ENCODE measurements at regions not wholly inside any gene's neighbourhood (a gene's known extent, or its start where the extent isn't known, plus 50 kb on each side); places are given as distances from the start of the nearest gene placed in this dataset.

DNA sequence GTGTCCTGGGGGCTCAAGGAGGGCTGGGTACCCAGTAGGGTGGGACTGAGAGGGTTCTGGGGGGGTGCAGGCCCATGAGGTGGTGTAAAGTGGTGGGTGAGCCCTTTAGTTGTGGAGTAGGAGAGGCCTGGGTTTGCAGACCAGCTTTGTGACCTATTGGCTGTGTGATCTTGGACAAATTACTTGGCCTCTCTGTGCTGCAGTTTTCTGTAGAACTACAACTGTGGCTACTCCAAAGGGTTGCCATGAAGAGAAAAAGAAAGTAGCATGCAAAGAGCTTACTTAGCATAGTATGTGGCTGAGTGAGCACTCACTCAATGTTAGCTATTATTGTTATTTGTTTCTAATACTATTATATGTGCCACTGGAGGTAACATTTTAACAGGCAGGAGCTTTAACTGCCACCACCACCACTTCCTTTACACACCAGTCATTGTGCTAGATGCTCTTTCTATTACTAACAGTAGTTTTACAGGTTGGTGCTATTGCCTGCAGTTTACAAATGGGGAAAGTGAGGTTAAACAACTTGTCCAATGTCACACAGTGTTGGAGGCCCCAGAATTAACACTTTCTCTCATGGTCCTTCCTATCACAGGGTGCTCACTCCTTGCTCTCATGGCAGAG is 286.8 kb downstream of the DHX35 start:
- Histone ChIP-seq H3K36me3 (ENCODE audit: control insufficient read depth, insufficient read depth, low read length) (no peaks in the 10 kb centered on the region), H3K4me3 (ENCODE audit: low read depth, low read length) (no peak overlapping the region), H3K27ac (ENCODE audit: insufficient read depth, low read length, poor library complexity, severe bottlenecking) (no peak overlapping the region), H3K27me3 (ENCODE audit: control insufficient read depth, insufficient read depth, low read length) (no peaks in the 10 kb centered on the region), H3K9me3 (ENCODE audit: control insufficient read depth in 2 of 2, low read length in 2 of 2) (no peaks in the 10 kb centered on the region), H3K4me1 (ENCODE audit: control insufficient read depth, insufficient read depth, low read length, poor library complexity, severe bottlenecking) (no peaks in the 10 kb centered on the region)
- DNase-seq (no peak), ATAC-seq (ENCODE audit: low read depth in 2 of 2) (no peak)
- Mint-ChIP-seq H3K27ac (no peak overlapping the region), H3K27me3 (no peaks in the 10 kb centered on the region), H3K4me1 (peaks cover 5 to 11% (median 8%) of the 10 kb centered on the region in 4 donors), H3K4me3 (no peak overlapping the region), H3K36me3 (no peaks in the 10 kb centered on the region), H3K9me3 (peaks cover 0 to 6% (median 0%) of the 10 kb centered on the region in 7 donors)

DNA sequence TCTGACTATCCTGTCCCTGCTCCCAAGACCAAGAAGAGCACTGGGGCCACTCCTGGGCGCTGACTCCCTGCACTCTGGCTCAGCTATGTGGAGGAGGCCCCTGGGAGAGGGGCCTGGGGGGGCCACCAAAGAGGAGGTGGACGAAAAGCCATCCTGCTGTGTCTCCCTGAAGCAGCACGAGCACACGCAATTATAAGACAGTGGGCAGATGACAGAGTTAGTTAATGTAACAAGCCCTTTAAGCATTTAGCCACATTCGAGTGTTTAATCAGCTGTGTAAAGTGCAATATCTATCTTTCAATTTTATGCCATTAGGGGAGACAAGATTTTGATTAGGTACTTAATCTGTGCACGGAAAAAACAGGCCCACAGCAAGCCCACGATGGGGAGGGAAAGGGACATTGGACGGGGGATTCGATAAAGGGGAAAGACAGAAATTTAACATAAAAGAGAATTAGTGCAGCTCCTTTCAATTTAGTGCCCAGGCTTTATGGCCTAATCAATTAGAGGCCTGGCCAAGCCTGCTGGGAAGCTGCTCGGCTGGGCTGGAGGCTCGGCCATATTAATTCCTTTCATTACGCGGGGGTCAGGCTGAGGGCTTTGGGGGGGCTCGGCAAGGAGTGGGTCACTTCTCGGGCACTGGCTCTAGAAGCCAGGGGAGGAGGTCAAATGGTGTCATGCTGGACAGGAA is 286.2 kb downstream of the DHX35 start:
- no peak overlapping the region for H3K4me3 ChIP-seq (ENCODE audit: low read depth, low read length)
- no peaks in the 10 kb centered on the region for H3K27me3 ChIP-seq (ENCODE audit: control insufficient read depth, insufficient read depth, low read length)
- H3K36me3 Mint-ChIP-seq, result no peaks in the 10 kb centered on the region
- no peak for DNase-seq
- no peak for ATAC-seq (ENCODE audit: low read depth in 2 of 2)
- no peaks in the 10 kb centered on the region for H3K9me3 ChIP-seq (ENCODE audit: control insufficient read depth in 2 of 2, low read length in 2 of 2)
- H3K9me3 Mint-ChIP-seq, result peaks cover 0 to 6% (median under 1%) of the 10 kb centered on the region in 7 donors
- H3K27me3 Mint-ChIP-seq, result no peaks in the 10 kb centered on the region
- H3K4me1 Mint-ChIP-seq, result peaks cover 5 to 11% (median 8%) of the 10 kb centered on the region in 4 donors
- H3K36me3 ChIP-seq (ENCODE audit: control insufficient read depth, insufficient read depth, low read length), result no peaks in the 10 kb centered on the region
- H3K4me3 Mint-ChIP-seq, result no peak overlapping the region
- H3K27ac ChIP-seq (ENCODE audit: insufficient read depth, low read length, poor library complexity, severe bottlenecking), result no peak overlapping the region
- H3K4me1 ChIP-seq (ENCODE audit: control insufficient read depth, insufficient read depth, low read length, poor library complexity, severe bottlenecking), result no peaks in the 10 kb centered on the region
- no peak overlapping the region for H3K27ac Mint-ChIP-seq

DNA sequence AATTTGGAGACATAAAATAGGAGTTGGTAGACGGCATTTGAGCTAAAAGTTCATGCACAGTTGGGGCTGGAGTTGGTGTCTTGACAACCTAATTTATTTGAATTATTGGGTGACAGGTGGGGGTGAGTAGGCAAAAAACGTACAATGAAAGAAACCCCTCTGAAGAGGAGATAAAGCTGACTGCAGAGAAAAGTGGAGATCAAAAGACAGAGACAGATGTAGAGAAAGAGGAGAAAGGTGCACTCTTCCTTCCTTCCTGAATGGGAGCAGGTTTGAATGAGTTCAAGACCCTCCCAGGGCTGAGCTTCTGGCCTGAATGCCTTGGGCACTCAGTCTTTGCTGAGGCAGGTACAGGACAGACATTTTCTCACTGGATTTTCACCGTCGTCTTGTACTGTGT is 284.3 kb downstream of the DHX35 start:
- H3K36me3 ChIP-seq (ENCODE audit: control insufficient read depth, insufficient read depth, low read length), result no peaks in the 10 kb centered on the region
- no peaks in the 10 kb centered on the region for H3K27me3 Mint-ChIP-seq
- peaks cover 5 to 11% (median 8%) of the 10 kb centered on the region in 4 donors for H3K4me1 Mint-ChIP-seq
- H3K4me1 ChIP-seq (ENCODE audit: control insufficient read depth, insufficient read depth, low read length, poor library complexity, severe bottlenecking), result no peaks in the 10 kb centered on the region
- ATAC-seq (ENCODE audit: low read depth in 2 of 2) (no peak), DNase-seq (no peak)
- no peak overlapping the region for H3K27ac Mint-ChIP-seq
- H3K9me3 Mint-ChIP-seq, result peaks cover 0 to 6% (median 3%) of the 10 kb centered on the region in 7 donors
- no peak overlapping the region for H3K27ac ChIP-seq (ENCODE audit: insufficient read depth, low read length, poor library complexity, severe bottlenecking)
- no peaks in the 10 kb centered on the region for H3K36me3 Mint-ChIP-seq
- H3K4me3 Mint-ChIP-seq, result no peak overlapping the region
- H3K4me3 ChIP-seq (ENCODE audit: low read depth, low read length), result no peak overlapping the region
- peaks cover 0 to 8% of the 10 kb centered on the region in 2 experiments for H3K9me3 ChIP-seq (ENCODE audit: control insufficient read depth in 2 of 2, low read length in 2 of 2)
- H3K27me3 ChIP-seq (ENCODE audit: control insufficient read depth, insufficient read depth, low read length), result no peaks in the 10 kb centered on the region

DNA sequence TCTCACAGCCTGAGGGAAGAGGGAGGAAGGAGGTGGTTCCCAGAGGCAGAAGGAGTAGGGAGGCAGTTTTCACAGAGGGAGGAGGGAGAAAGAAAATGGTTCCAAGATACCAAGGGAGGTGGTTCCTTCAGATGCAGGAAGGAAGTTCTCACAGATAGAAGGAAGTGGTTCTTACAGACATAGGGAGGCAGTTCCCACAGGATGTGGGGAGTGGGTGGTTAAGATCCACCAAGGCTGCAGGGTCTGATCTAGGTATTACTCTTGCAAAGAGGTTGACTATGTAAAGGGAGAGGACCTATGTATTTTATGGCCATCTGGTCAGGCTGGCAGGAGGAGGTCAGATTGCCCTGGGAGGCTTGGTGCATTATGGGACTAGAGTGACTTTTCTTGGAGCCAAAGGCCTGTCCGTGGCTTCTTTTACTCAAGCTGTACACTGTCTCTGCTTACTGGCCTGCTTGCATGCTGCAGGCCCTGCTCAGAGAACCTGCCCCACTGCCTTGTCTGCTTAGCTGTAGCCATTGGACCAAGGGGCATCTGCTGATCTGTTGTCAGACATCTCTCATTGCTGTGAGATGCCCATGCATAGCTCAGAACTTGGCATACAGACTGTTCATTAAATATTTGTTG is 283.7 kb downstream of the DHX35 start:
- Histone ChIP-seq H3K4me3 (ENCODE audit: low read depth, low read length) (no peak overlapping the region), H3K27me3 (ENCODE audit: control insufficient read depth, insufficient read depth, low read length) (no peaks in the 10 kb centered on the region), H3K36me3 (ENCODE audit: control insufficient read depth, insufficient read depth, low read length) (no peaks in the 10 kb centered on the region), H3K4me1 (ENCODE audit: control insufficient read depth, insufficient read depth, low read length, poor library complexity, severe bottlenecking) (no peaks in the 10 kb centered on the region), H3K27ac (ENCODE audit: insufficient read depth, low read length, poor library complexity, severe bottlenecking) (no peak overlapping the region), H3K9me3 (ENCODE audit: control insufficient read depth in 2 of 2, low read length in 2 of 2) (peaks cover 0 to 8% of the 10 kb centered on the region in 2 experiments)
- H3K4me1 Mint-ChIP-seq, result peaks cover 5 to 11% (median 8%) of the 10 kb centered on the region in 4 donors
- H3K27ac Mint-ChIP-seq, result no peak overlapping the region
- peaks cover 4% of the 10 kb centered on the region for H3K27me3 Mint-ChIP-seq
- ATAC-seq (ENCODE audit: low read depth in 2 of 2) (no peak), DNase-seq (peak in 1 of 3 donors; percentile 3)
- H3K9me3 Mint-ChIP-seq, result peaks cover 0 to 9% (median 3%) of the 10 kb centered on the region in 7 donors
- H3K4me3 Mint-ChIP-seq, result no peak overlapping the region
- H3K36me3 Mint-ChIP-seq, result no peaks in the 10 kb centered on the region

DNA sequence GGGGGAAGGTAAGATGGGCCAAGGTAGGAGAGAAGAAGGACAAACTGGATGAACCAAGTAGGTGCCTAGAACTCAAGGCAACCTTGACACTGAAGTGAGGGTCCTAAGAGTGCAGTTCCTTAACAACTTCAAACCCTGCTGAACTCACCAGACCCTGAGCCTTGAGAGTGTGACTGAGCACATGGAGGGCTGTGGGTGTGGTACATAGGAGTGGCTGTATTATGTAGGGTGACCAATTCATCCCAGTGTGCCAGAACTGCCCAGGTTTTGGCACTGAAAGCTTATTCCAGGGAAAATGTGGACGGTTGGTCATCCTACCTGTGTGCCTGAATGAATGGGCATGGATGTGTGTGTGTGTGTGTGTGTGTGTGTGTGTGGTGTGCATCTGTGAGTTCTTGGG is 281.8 kb downstream of the DHX35 start:
- Mint-ChIP-seq H3K4me3 (no peak overlapping the region), H3K36me3 (no peaks in the 10 kb centered on the region), H3K9me3 (peaks cover 0 to 9% (median 3%) of the 10 kb centered on the region in 7 donors), H3K27me3 (peaks cover 7% of the 10 kb centered on the region), H3K4me1 (peaks cover 5 to 11% (median 8%) of the 10 kb centered on the region in 4 donors), H3K27ac (no peak overlapping the region)
- no peaks in the 10 kb centered on the region for H3K27me3 ChIP-seq (ENCODE audit: control insufficient read depth, insufficient read depth, low read length)
- no peak overlapping the region for H3K4me3 ChIP-seq (ENCODE audit: low read depth, low read length)
- no peak overlapping the region for H3K27ac ChIP-seq (ENCODE audit: insufficient read depth, low read length, poor library complexity, severe bottlenecking)
- DNase-seq, result no peak
- no peak for ATAC-seq (ENCODE audit: low read depth in 2 of 2)
- peaks cover 0 to 8% of the 10 kb centered on the region in 2 experiments for H3K9me3 ChIP-seq (ENCODE audit: control insufficient read depth in 2 of 2, low read length in 2 of 2)
- H3K36me3 ChIP-seq (ENCODE audit: control insufficient read depth, insufficient read depth, low read length), result no peaks in the 10 kb centered on the region
- H3K4me1 ChIP-seq (ENCODE audit: control insufficient read depth, insufficient read depth, low read length, poor library complexity, severe bottlenecking), result no peaks in the 10 kb centered on the region

DNA sequence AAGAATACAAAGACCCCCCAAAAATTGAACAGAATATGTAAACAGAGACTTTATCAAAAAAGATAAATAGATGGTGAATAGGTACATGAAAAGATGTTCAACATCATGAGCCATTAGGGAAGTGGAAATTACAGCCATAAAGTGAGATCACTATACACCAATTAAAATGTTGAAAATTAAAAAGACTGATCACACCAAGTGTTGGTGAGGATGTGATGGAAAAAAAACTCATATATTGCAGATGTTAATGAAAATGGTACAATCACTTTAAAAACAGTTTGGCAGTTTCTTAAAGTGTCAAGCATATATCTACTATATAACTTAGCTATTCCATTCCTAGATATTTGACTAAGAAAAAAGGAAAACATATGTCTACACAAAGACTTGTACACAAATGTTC is 280.5 kb downstream of the DHX35 start:
- no peak overlapping the region for H3K4me3 ChIP-seq (ENCODE audit: low read depth, low read length)
- no peak overlapping the region for H3K27ac ChIP-seq (ENCODE audit: insufficient read depth, low read length, poor library complexity, severe bottlenecking)
- H3K27me3 Mint-ChIP-seq, result peaks cover 7% of the 10 kb centered on the region
- no peak overlapping the region for H3K27ac Mint-ChIP-seq
- ATAC-seq (ENCODE audit: low read depth in 2 of 2) (no peak), DNase-seq (no peak)
- peaks cover 0 to 8% of the 10 kb centered on the region in 2 experiments for H3K9me3 ChIP-seq (ENCODE audit: control insufficient read depth in 2 of 2, low read length in 2 of 2)
- no peaks in the 10 kb centered on the region for H3K27me3 ChIP-seq (ENCODE audit: control insufficient read depth, insufficient read depth, low read length)
- H3K4me3 Mint-ChIP-seq, result no peak overlapping the region
- H3K36me3 ChIP-seq (ENCODE audit: control insufficient read depth, insufficient read depth, low read length), result no peaks in the 10 kb centered on the region
- H3K4me1 Mint-ChIP-seq, result peaks cover 5 to 11% (median 8%) of the 10 kb centered on the region in 4 donors
- H3K4me1 ChIP-seq (ENCODE audit: control insufficient read depth, insufficient read depth, low read length, poor library complexity, severe bottlenecking), result no peaks in the 10 kb centered on the region
- H3K36me3 Mint-ChIP-seq, result no peaks in the 10 kb centered on the region
- H3K9me3 Mint-ChIP-seq, result peaks cover 0 to 9% (median 3%) of the 10 kb centered on the region in 7 donors

DNA sequence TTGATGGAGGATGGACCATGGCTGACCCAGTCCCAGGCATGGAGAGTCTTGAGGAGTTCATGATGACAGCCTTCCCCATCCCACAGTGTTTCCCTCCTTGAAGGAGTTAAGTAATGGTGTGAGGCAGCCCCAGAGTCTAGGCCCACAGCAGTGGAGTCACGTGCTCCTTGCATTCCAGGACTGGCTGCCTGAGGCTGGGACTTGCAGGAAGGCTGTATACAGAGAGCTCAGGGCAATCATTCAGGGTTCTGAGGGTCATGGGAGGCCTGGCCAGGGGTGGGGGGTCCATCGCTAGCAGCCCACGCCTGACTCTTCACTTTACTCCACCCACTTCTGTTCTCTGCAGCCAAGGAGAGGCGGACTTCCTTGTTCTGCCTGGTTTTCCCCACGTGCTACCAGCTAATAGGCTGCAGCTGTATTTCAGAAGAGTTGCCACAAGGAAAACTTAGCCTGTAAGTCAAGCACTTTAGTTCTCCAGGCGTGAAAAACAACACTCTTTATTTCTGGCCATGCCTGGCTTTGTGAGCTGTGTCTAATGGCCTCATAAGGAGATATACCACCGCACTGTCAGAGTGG is 272.5 kb downstream of the DHX35 start:
- no peak for DNase-seq

More for the DNA sequence above, 272.5 kb downstream of the DHX35 start:
- H3K27me3 Mint-ChIP-seq, result peaks cover 10% of the 10 kb centered on the region
- no peak overlapping the region for H3K27ac Mint-ChIP-seq
- no peaks in the 10 kb centered on the region for H3K4me1 Mint-ChIP-seq
- no peak overlapping the region for H3K27ac ChIP-seq (ENCODE audit: insufficient read depth, low read length, poor library complexity, severe bottlenecking)
- no peaks in the 10 kb centered on the region for H3K27me3 ChIP-seq (ENCODE audit: control insufficient read depth, insufficient read depth, low read length)
- peaks cover 0 to 2% (median 0%) of the 10 kb centered on the region in 7 donors for H3K9me3 Mint-ChIP-seq
- no peaks in the 10 kb centered on the region for H3K9me3 ChIP-seq (ENCODE audit: control insufficient read depth in 2 of 2, low read length in 2 of 2)
- no peak for ATAC-seq (ENCODE audit: low read depth in 2 of 2)
- H3K36me3 ChIP-seq (ENCODE audit: control insufficient read depth, insufficient read depth, low read length), result no peaks in the 10 kb centered on the region
- H3K4me3 ChIP-seq (ENCODE audit: low read depth, low read length), result no peak overlapping the region
- no peaks in the 10 kb centered on the region for H3K36me3 Mint-ChIP-seq
- no peaks in the 10 kb centered on the region for H3K4me1 ChIP-seq (ENCODE audit: control insufficient read depth, insufficient read depth, low read length, poor library complexity, severe bottlenecking)
- no peak overlapping the region for H3K4me3 Mint-ChIP-seq

Data from CD4-positive, CD25-positive, alpha-beta regulatory T cell (primary cell).